H9 (cell line): ENCODE measurements at regions not wholly inside any gene's neighbourhood (a gene's known extent, or its start where the extent isn't known, plus 50 kb on each side); places are given as distances from the start of the nearest gene placed in this dataset.
A peak's percentile ranks its signal among the peaks of the same experiment; 100 is the strongest.

Source experiments
- DNase-seq: peaks from one replicate; pipeline ENCODE4 v3.0.0-alpha.2; 2017
- H2AFZ ChIP-seq: one replicate; pipeline ENCODE4 v1.6.1; 2013; ENCODE audit warnings: mild to moderate bottlenecking, low read length, control low read depth, moderate library complexity
- H2AK5ac ChIP-seq: 2 replicates; pipeline ENCODE4 v1.6.1; 2013; ENCODE audit warnings: low read length, control low read depth, mixed read lengths; ENCODE audit not compliant: insufficient read length
- H2BK120ac ChIP-seq: one replicate; pipeline ENCODE4 v1.6.1; 2013; ENCODE audit warnings: low read depth, mild to moderate bottlenecking, low read length, control low read depth, inconsistent platforms; ENCODE audit not compliant: poor library complexity, severe bottlenecking
- H2BK12ac ChIP-seq: 2 replicates; pipeline ENCODE4 v1.6.1; 2013; ENCODE audit warnings: low read length, control low read depth, mixed read lengths, low read depth; ENCODE audit not compliant: insufficient read length
- H2BK15ac ChIP-seq: 2 replicates; pipeline ENCODE4 v1.6.1; 2013; ENCODE audit warnings: low read depth, low read length, control low read depth
- H2BK20ac ChIP-seq: one replicate; pipeline ENCODE4 v1.6.1; 2013; ENCODE audit warnings: low read depth, mild to moderate bottlenecking, low read length, control low read depth, inconsistent platforms; ENCODE audit not compliant: poor library complexity, severe bottlenecking
- H2BK5ac ChIP-seq: 2 replicates; pipeline ENCODE4 v1.6.1; 2013; ENCODE audit warnings: low read length, control low read depth, mixed read lengths; ENCODE audit not compliant: insufficient read length
- H3K14ac ChIP-seq: 2 replicates; pipeline ENCODE4 v1.6.1; 2013; ENCODE audit warnings: low read length, control low read depth; ENCODE audit not compliant: insufficient read depth
- H3K18ac ChIP-seq: 2 replicates; pipeline ENCODE4 v1.6.1; 2013; ENCODE audit warnings: low read depth, mild to moderate bottlenecking, mixed read lengths, low read length, control low read depth; ENCODE audit not compliant: insufficient read length
- H3K23ac ChIP-seq: 2 replicates; pipeline ENCODE4 v1.6.1; 2013; ENCODE audit warnings: low read length, control low read depth, mixed read lengths, low read depth; ENCODE audit not compliant: insufficient read length
- H3K23me2 ChIP-seq: 2 replicates; pipeline ENCODE4 v1.6.1; 2013; ENCODE audit warnings: low read depth, mild to moderate bottlenecking, mixed read lengths, low read length, control low read depth; ENCODE audit not compliant: insufficient read length, poor library complexity, severe bottlenecking
- H3K27ac ChIP-seq: 2 replicates; pipeline ENCODE4 v1.5.1; 2013; ENCODE audit warnings: low read length, control low read depth, mixed read lengths, low read depth; ENCODE audit not compliant: insufficient read length
- H3K27me3 ChIP-seq: 2 replicates; pipeline ENCODE4 v1.6.1; 2013; ENCODE audit warnings: low read length, control low read depth, inconsistent platforms; ENCODE audit not compliant: insufficient read depth
- H3K4ac ChIP-seq: 2 replicates; pipeline ENCODE4 v1.6.1; 2013; ENCODE audit warnings: low read depth, mild to moderate bottlenecking, control low read depth, inconsistent platforms, low read length, moderate library complexity
- H3K4me1 ChIP-seq: 2 replicates; pipeline ENCODE4 v1.6.1; 2013; ENCODE audit warnings: low read length, control low read depth, inconsistent platforms; ENCODE audit not compliant: insufficient read depth
- H3K4me2 ChIP-seq: 2 replicates; pipeline ENCODE4 v1.6.1; 2013; ENCODE audit warnings: low read length, control low read depth, mixed read lengths; ENCODE audit not compliant: insufficient read length, insufficient read depth
- H3K56ac ChIP-seq: 2 replicates; pipeline ENCODE4 v1.6.1; 2013; ENCODE audit warnings: low read depth, mild to moderate bottlenecking, mixed read lengths, low read length, control low read depth; ENCODE audit not compliant: insufficient read length
- H3K79me1 ChIP-seq: 2 replicates; pipeline ENCODE4 v1.6.1; 2013; ENCODE audit warnings: low read depth, mild to moderate bottlenecking, moderate library complexity, low read length, control low read depth, inconsistent platforms; ENCODE audit not compliant: insufficient read depth, poor library complexity, severe bottlenecking
- H3K79me2 ChIP-seq: 2 replicates; pipeline ENCODE4 v1.6.1; 2013; ENCODE audit warnings: low read length, control low read depth, inconsistent platforms; ENCODE audit not compliant: insufficient read depth
- H3K9ac ChIP-seq: 2 replicates; pipeline ENCODE4 v1.6.1; 2013; ENCODE audit warnings: low read length, control low read depth, mixed read lengths; ENCODE audit not compliant: insufficient read length; ENCODE audit errors: extremely low read depth
- H3K9me3 ChIP-seq: one replicate; pipeline ENCODE4 v1.6.1; 2013; ENCODE audit warnings: low read depth, low read length, inconsistent platforms; ENCODE audit not compliant: control insufficient read depth
- H3T11ph ChIP-seq: one replicate; pipeline ENCODE4 v1.6.1; 2013; ENCODE audit warnings: mild to moderate bottlenecking, low read length, control low read depth, inconsistent platforms
- H4K20me1 ChIP-seq: one replicate; pipeline ENCODE4 v1.6.1; 2013; ENCODE audit not compliant: control insufficient read depth, insufficient read length, insufficient read depth
- H4K5ac ChIP-seq: 2 replicates; pipeline ENCODE4 v1.6.1; 2013; ENCODE audit warnings: low read depth, mild to moderate bottlenecking, mixed read lengths, low read length, control low read depth; ENCODE audit not compliant: insufficient read length
- H4K8ac ChIP-seq: replicated peaks from 2 replicates; pipeline ENCODE4 v1.6.1; 2013; ENCODE audit warnings: low read length, control low read depth, mixed read lengths, low read depth; ENCODE audit not compliant: insufficient read length
- H4K91ac ChIP-seq: 2 replicates; pipeline ENCODE4 v1.6.1; 2013; ENCODE audit warnings: low read depth, mild to moderate bottlenecking, moderate library complexity, mixed read lengths, low read length, control low read depth; ENCODE audit not compliant: insufficient read length
- H3K27ac Mint-ChIP-seq, 3 experiments: 2 replicates in 2 of 3; 3 replicates in 1 of 3; pipeline ENCODE4 v1.8.0; 2020 to 2021; ENCODE audit warnings: mixed read lengths in 3 of 3, mild to moderate bottlenecking in 1 of 3, moderate library complexity in 1 of 3
- H3K27me3 Mint-ChIP-seq: 2 replicates; pipeline ENCODE4 v1.8.0; 2021; ENCODE audit warnings: low read depth, mild to moderate bottlenecking, moderate library complexity, mixed read lengths
- H3K36me3 Mint-ChIP-seq, 3 experiments: 2 replicates in 2 of 3; 3 replicates in 1 of 3; pipeline ENCODE4 v1.8.0; 2020 to 2021; ENCODE audit warnings: low read depth in 3 of 3, mixed read lengths in 3 of 3; ENCODE audit not compliant: insufficient read depth in 1 of 3
- H3K4me1 Mint-ChIP-seq, 2 experiments: 2 replicates each; pipeline ENCODE4 v1.8.0; 2020; ENCODE audit warnings: mixed read lengths in 2 of 2
- H3K4me3 Mint-ChIP-seq, 2 experiments: 2 replicates in 1 of 2; 3 replicates in 1 of 2; pipeline ENCODE4 v1.8.0; 2020 to 2021; ENCODE audit warnings: mild to moderate bottlenecking in 2 of 2, mixed read lengths in 2 of 2, moderate library complexity in 1 of 2
- H3K9me3 Mint-ChIP-seq, 2 experiments: 2 replicates in 1 of 2; 3 replicates in 1 of 2; pipeline ENCODE4 v1.8.0; 2020; ENCODE audit warnings: mild to moderate bottlenecking in 2 of 2, mixed read lengths in 2 of 2, moderate library complexity in 1 of 2
- WGBS: extraction: QIAGEN DNeasy Blood & Tissue Kit; methylation state at CpG from one replicate; pipeline ENCODE4 v1.1.7; 2013; ENCODE audit warnings: missing lambda C conversion rate, low lambda C conversion rate, mixed read lengths; ENCODE audit not compliant: insufficient read length; ENCODE audit errors: extremely low coverage; 5-methylcytosine and 5-hydroxymethylcytosine counted together
- TF ChIP-seq, protein P1 (sequence below): fragments of 200-600 bp; sonication (generic); conservative IDR thresholded peaks from 3 replicates; pipeline ENCODE4 v1.8.0; 2021; ENCODE audit warnings: antibody characterized with exemption, mild to moderate bottlenecking

DNA sequence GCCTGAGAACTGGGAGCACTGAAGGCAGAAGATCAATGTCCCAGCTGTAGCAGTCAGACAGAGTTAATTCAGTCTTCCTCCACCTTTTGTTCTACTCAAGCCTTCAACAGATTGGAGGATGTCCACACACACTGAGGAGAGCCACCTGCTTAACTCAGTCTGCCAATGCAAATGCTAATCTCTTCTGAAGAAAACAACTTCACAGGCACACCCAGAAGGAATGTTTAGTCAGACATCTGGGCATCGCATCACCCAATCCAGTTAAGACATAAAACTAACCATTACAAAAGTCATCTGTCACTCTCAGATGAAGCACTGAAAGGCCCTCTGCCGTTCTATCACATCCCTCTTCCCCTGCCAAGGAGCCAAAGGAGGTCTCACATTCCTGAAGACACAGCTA is 173.7 kb downstream of the CENPC start:
- peak overlapping the region in 1 of 3 experiments; percentile 88; a peak in 1 of 7 replicates for H3K27ac Mint-ChIP-seq

More for the DNA sequence above, 173.7 kb downstream of the CENPC start:
- Mint-ChIP-seq H3K9me3 (peaks cover 0 to 2% of the 10 kb centered on the region in 2 experiments; a peak in 3 of 5 replicates), H3K27me3 (no peaks in the 10 kb centered on the region), H3K4me1 (peaks cover 30 to 33% of the 10 kb centered on the region in 2 experiments), H3K4me3 (no peak overlapping the region), H3K36me3 (peaks cover 0 to 3% (median 0%) of the 10 kb centered on the region in 3 experiments; a peak in 1 of 7 replicates)
- Histone ChIP-seq H4K5ac (no peak overlapping the region), H3K4ac (no peak overlapping the region), H2BK5ac (no peak overlapping the region), H3K23ac (no peak overlapping the region), H2BK15ac (no peak overlapping the region), H3K27ac (no peak overlapping the region), H2BK12ac (no peak overlapping the region), H3K14ac (no peak overlapping the region), H2AFZ (no peak overlapping the region), H3K79me2 (no peaks in the 10 kb centered on the region), H3K56ac (no peak overlapping the region), H3K18ac (no peak overlapping the region), H2AK5ac (no peak overlapping the region), H4K20me1 (no peaks in the 10 kb centered on the region), H3K79me1 (no peaks in the 10 kb centered on the region), H3K9me3 (no peaks in the 10 kb centered on the region), H3K23me2 (no peaks in the 10 kb centered on the region), H3K4me2 (no peak overlapping the region), H2BK20ac (no peak overlapping the region), H3K9ac (no peak overlapping the region), H4K8ac (no peak overlapping the region), H2BK120ac (no peak overlapping the region), H3K27me3 (no peaks in the 10 kb centered on the region), H3K4me1 (no peaks in the 10 kb centered on the region; the same call in 1 of the 2 replicates), H4K91ac (no peak overlapping the region), H3T11ph (no peak overlapping the region)
- WGBS, result no CpG with 5 or more reads among the region's 2 CpGs
- no peak for DNase-seq
- TF ChIP-seq, protein P1, sequence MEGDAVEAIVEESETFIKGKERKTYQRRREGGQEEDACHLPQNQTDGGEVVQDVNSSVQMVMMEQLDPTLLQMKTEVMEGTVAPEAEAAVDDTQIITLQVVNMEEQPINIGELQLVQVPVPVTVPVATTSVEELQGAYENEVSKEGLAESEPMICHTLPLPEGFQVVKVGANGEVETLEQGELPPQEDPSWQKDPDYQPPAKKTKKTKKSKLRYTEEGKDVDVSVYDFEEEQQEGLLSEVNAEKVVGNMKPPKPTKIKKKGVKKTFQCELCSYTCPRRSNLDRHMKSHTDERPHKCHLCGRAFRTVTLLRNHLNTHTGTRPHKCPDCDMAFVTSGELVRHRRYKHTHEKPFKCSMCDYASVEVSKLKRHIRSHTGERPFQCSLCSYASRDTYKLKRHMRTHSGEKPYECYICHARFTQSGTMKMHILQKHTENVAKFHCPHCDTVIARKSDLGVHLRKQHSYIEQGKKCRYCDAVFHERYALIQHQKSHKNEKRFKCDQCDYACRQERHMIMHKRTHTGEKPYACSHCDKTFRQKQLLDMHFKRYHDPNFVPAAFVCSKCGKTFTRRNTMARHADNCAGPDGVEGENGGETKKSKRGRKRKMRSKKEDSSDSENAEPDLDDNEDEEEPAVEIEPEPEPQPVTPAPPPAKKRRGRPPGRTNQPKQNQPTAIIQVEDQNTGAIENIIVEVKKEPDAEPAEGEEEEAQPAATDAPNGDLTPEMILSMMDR, result no peak
